H9 (cell line): ENCODE measurements at regions not wholly inside any gene's neighbourhood (a gene's known extent, or its start where the extent isn't known, plus 50 kb on each side); places are given as distances from the start of the nearest gene placed in this dataset.

Source experiments
- DNase-seq: peaks from one replicate; pipeline ENCODE4 v3.0.0-alpha.2; 2017
- H2AFZ ChIP-seq: one replicate; pipeline ENCODE4 v1.6.1; 2013; ENCODE audit warnings: mild to moderate bottlenecking, low read length, control low read depth, moderate library complexity
- H2AK5ac ChIP-seq: 2 replicates; pipeline ENCODE4 v1.6.1; 2013; ENCODE audit warnings: low read length, control low read depth, mixed read lengths; ENCODE audit not compliant: insufficient read length
- H2BK120ac ChIP-seq: one replicate; pipeline ENCODE4 v1.6.1; 2013; ENCODE audit warnings: low read depth, mild to moderate bottlenecking, low read length, control low read depth, inconsistent platforms; ENCODE audit not compliant: poor library complexity, severe bottlenecking
- H2BK12ac ChIP-seq: 2 replicates; pipeline ENCODE4 v1.6.1; 2013; ENCODE audit warnings: low read length, control low read depth, mixed read lengths, low read depth; ENCODE audit not compliant: insufficient read length
- H2BK15ac ChIP-seq: 2 replicates; pipeline ENCODE4 v1.6.1; 2013; ENCODE audit warnings: low read depth, low read length, control low read depth
- H2BK20ac ChIP-seq: one replicate; pipeline ENCODE4 v1.6.1; 2013; ENCODE audit warnings: low read depth, mild to moderate bottlenecking, low read length, control low read depth, inconsistent platforms; ENCODE audit not compliant: poor library complexity, severe bottlenecking
- H2BK5ac ChIP-seq: 2 replicates; pipeline ENCODE4 v1.6.1; 2013; ENCODE audit warnings: low read length, control low read depth, mixed read lengths; ENCODE audit not compliant: insufficient read length
- H3K14ac ChIP-seq: 2 replicates; pipeline ENCODE4 v1.6.1; 2013; ENCODE audit warnings: low read length, control low read depth; ENCODE audit not compliant: insufficient read depth
- H3K18ac ChIP-seq: 2 replicates; pipeline ENCODE4 v1.6.1; 2013; ENCODE audit warnings: low read depth, mild to moderate bottlenecking, mixed read lengths, low read length, control low read depth; ENCODE audit not compliant: insufficient read length
- H3K23ac ChIP-seq: 2 replicates; pipeline ENCODE4 v1.6.1; 2013; ENCODE audit warnings: low read length, control low read depth, mixed read lengths, low read depth; ENCODE audit not compliant: insufficient read length
- H3K23me2 ChIP-seq: 2 replicates; pipeline ENCODE4 v1.6.1; 2013; ENCODE audit warnings: low read depth, mild to moderate bottlenecking, mixed read lengths, low read length, control low read depth; ENCODE audit not compliant: insufficient read length, poor library complexity, severe bottlenecking
- H3K27ac ChIP-seq: 2 replicates; pipeline ENCODE4 v1.5.1; 2013; ENCODE audit warnings: low read length, control low read depth, mixed read lengths, low read depth; ENCODE audit not compliant: insufficient read length
- H3K27me3 ChIP-seq: 2 replicates; pipeline ENCODE4 v1.6.1; 2013; ENCODE audit warnings: low read length, control low read depth, inconsistent platforms; ENCODE audit not compliant: insufficient read depth
- H3K4ac ChIP-seq: 2 replicates; pipeline ENCODE4 v1.6.1; 2013; ENCODE audit warnings: low read depth, mild to moderate bottlenecking, control low read depth, inconsistent platforms, low read length, moderate library complexity
- H3K4me1 ChIP-seq: 2 replicates; pipeline ENCODE4 v1.6.1; 2013; ENCODE audit warnings: low read length, control low read depth, inconsistent platforms; ENCODE audit not compliant: insufficient read depth
- H3K4me2 ChIP-seq: 2 replicates; pipeline ENCODE4 v1.6.1; 2013; ENCODE audit warnings: low read length, control low read depth, mixed read lengths; ENCODE audit not compliant: insufficient read length, insufficient read depth
- H3K56ac ChIP-seq: 2 replicates; pipeline ENCODE4 v1.6.1; 2013; ENCODE audit warnings: low read depth, mild to moderate bottlenecking, mixed read lengths, low read length, control low read depth; ENCODE audit not compliant: insufficient read length
- H3K79me1 ChIP-seq: 2 replicates; pipeline ENCODE4 v1.6.1; 2013; ENCODE audit warnings: low read depth, mild to moderate bottlenecking, moderate library complexity, low read length, control low read depth, inconsistent platforms; ENCODE audit not compliant: insufficient read depth, poor library complexity, severe bottlenecking
- H3K79me2 ChIP-seq: 2 replicates; pipeline ENCODE4 v1.6.1; 2013; ENCODE audit warnings: low read length, control low read depth, inconsistent platforms; ENCODE audit not compliant: insufficient read depth
- H3K9ac ChIP-seq: 2 replicates; pipeline ENCODE4 v1.6.1; 2013; ENCODE audit warnings: low read length, control low read depth, mixed read lengths; ENCODE audit not compliant: insufficient read length; ENCODE audit errors: extremely low read depth
- H3K9me3 ChIP-seq: one replicate; pipeline ENCODE4 v1.6.1; 2013; ENCODE audit warnings: low read depth, low read length, inconsistent platforms; ENCODE audit not compliant: control insufficient read depth
- H3T11ph ChIP-seq: one replicate; pipeline ENCODE4 v1.6.1; 2013; ENCODE audit warnings: mild to moderate bottlenecking, low read length, control low read depth, inconsistent platforms
- H4K20me1 ChIP-seq: one replicate; pipeline ENCODE4 v1.6.1; 2013; ENCODE audit not compliant: control insufficient read depth, insufficient read length, insufficient read depth
- H4K5ac ChIP-seq: 2 replicates; pipeline ENCODE4 v1.6.1; 2013; ENCODE audit warnings: low read depth, mild to moderate bottlenecking, mixed read lengths, low read length, control low read depth; ENCODE audit not compliant: insufficient read length
- H4K8ac ChIP-seq: replicated peaks from 2 replicates; pipeline ENCODE4 v1.6.1; 2013; ENCODE audit warnings: low read length, control low read depth, mixed read lengths, low read depth; ENCODE audit not compliant: insufficient read length
- H4K91ac ChIP-seq: 2 replicates; pipeline ENCODE4 v1.6.1; 2013; ENCODE audit warnings: low read depth, mild to moderate bottlenecking, moderate library complexity, mixed read lengths, low read length, control low read depth; ENCODE audit not compliant: insufficient read length
- H3K27ac Mint-ChIP-seq, 3 experiments: 2 replicates in 2 of 3; 3 replicates in 1 of 3; pipeline ENCODE4 v1.8.0; 2020 to 2021; ENCODE audit warnings: mixed read lengths in 3 of 3, mild to moderate bottlenecking in 1 of 3, moderate library complexity in 1 of 3
- H3K27me3 Mint-ChIP-seq: 2 replicates; pipeline ENCODE4 v1.8.0; 2021; ENCODE audit warnings: low read depth, mild to moderate bottlenecking, moderate library complexity, mixed read lengths
- H3K36me3 Mint-ChIP-seq, 3 experiments: 2 replicates in 2 of 3; 3 replicates in 1 of 3; pipeline ENCODE4 v1.8.0; 2020 to 2021; ENCODE audit warnings: low read depth in 3 of 3, mixed read lengths in 3 of 3; ENCODE audit not compliant: insufficient read depth in 1 of 3
- H3K4me1 Mint-ChIP-seq, 2 experiments: 2 replicates each; pipeline ENCODE4 v1.8.0; 2020; ENCODE audit warnings: mixed read lengths in 2 of 2
- H3K4me3 Mint-ChIP-seq, 2 experiments: 2 replicates in 1 of 2; 3 replicates in 1 of 2; pipeline ENCODE4 v1.8.0; 2020 to 2021; ENCODE audit warnings: mild to moderate bottlenecking in 2 of 2, mixed read lengths in 2 of 2, moderate library complexity in 1 of 2
- H3K9me3 Mint-ChIP-seq, 2 experiments: 2 replicates in 1 of 2; 3 replicates in 1 of 2; pipeline ENCODE4 v1.8.0; 2020; ENCODE audit warnings: mild to moderate bottlenecking in 2 of 2, mixed read lengths in 2 of 2, moderate library complexity in 1 of 2
- CTCF ChIP-seq: fragments of 200-600 bp; sonication (generic); conservative IDR thresholded peaks from 3 replicates; pipeline ENCODE4 v1.8.0; 2021; ENCODE audit warnings: antibody characterized with exemption, mild to moderate bottlenecking

- Histone ChIP-seq H3K4me2 (no peak overlapping the region), H2BK120ac (no peak overlapping the region), H3K79me2 (no peaks in the 10 kb centered on the region), H3K56ac (no peak overlapping the region), H3T11ph (no peak overlapping the region), H3K14ac (no peak overlapping the region), H2AFZ (no peak overlapping the region), H3K9me3 (no peaks in the 10 kb centered on the region), H3K27me3 (no peaks in the 10 kb centered on the region), H4K20me1 (no peaks in the 10 kb centered on the region), H2BK20ac (no peak overlapping the region), H3K9ac (no peak overlapping the region), H4K5ac (no peak overlapping the region), H3K23ac (no peak overlapping the region), H3K27ac (no peak overlapping the region), H3K79me1 (no peaks in the 10 kb centered on the region), H4K8ac (no peak overlapping the region), H3K4me1 (no peaks in the 10 kb centered on the region), H3K23me2 (no peaks in the 10 kb centered on the region), H2BK5ac (no peak overlapping the region), H3K18ac (no peak overlapping the region), H3K4ac (no peak overlapping the region), H2AK5ac (no peak overlapping the region), H4K91ac (no peak overlapping the region), H2BK15ac (no peak overlapping the region), H2BK12ac (no peak overlapping the region)
- Mint-ChIP-seq H3K9me3 (no peaks in the 10 kb centered on the region), H3K27me3 (no peaks in the 10 kb centered on the region; the same call in 1 of the 2 replicates), H3K27ac (no peak overlapping the region), H3K4me3 (no peak overlapping the region), H3K36me3 (no peaks in the 10 kb centered on the region), H3K4me1 (no peaks in the 10 kb centered on the region)
- DNase-seq, result no peak
- TF ChIP-seq CTCF, result no peak
Measured at GRCh38 chr2:79223539-79223938, 64.0 kb upstream of the REG3A start.
